Gastrocnemius medialis (tissue), 4 donors: ENCODE measurements at regions not wholly inside any gene's neighbourhood (a gene's known extent, or its start where the extent isn't known, plus 50 kb on each side); places are given as distances from the start of the nearest gene placed in this dataset.

Experiments
- CTCF ChIP-seq, 5 experiments: fragments of 450-650 bp in 3 of 5; fragments of 200-600 bp in 2 of 5; sonication (generic) in 2 of 5; IDR thresholded peaks in 4 of 5; conservative IDR thresholded peaks in 1 of 5; 1 replicate in 4 of 5; 2 replicates in 1 of 5; pipeline ENCODE4 v1.5.1; 2016 to 2019; ENCODE audit warnings: antibody characterized with exemption in 5 of 5, mild to moderate bottlenecking in 3 of 5, moderate library complexity in 3 of 5
- POLR2A ChIP-seq, 2 donors: fragments of 450-650 bp; IDR thresholded peaks; one replicate each; pipeline ENCODE4 v1.6.1; 2017; ENCODE audit warnings: antibody characterized with exemption in 2 of 2, mild to moderate bottlenecking in 2 of 2, moderate library complexity in 2 of 2

DNA sequence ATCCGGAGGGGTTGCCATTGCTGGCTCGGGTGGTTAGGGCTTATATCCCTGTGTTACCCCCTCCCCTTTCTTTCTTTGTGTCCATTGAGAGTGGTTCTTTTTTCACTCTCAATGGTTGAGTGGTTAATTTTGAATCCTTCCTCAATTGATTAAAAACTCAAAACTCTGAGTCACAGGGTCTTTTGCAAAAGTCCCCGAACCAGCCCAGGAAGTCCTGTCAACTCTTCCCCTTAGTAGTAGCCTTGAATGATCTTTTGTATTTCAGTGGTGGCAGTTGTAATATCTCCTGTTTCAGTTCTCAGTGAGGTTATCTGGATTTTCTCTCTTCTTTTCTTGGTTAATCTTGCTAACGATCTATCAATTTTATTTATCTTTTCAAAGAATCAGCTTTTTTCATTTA, 170.0 kb upstream of the GYPA start:
- TF ChIP-seq POLR2A (IDR thresholded peaks at IDR 0.05), result no peak
- TF ChIP-seq CTCF (IDR thresholded peaks at IDR 0.05 in 4 of 5, conservative IDR thresholded peaks at IDR 0.05 in 1 of 5), result no peak
